DND-41 (cell line): ENCODE measurements at regions not wholly inside any gene's neighbourhood (a gene's known extent, or its start where the extent isn't known, plus 50 kb on each side); places are given as distances from the start of the nearest gene placed in this dataset.
"Not testable (repeated sequence)": the region's sequence is repeated elsewhere in the genome, so short reads cannot be mapped to it uniquely, and the experiment has no call there.

Source experiments
- ATAC-seq: fragments of 200-7000 bp; cut with Tn5 transposase; 3 replicates; pipeline ENCODE4 v1.9.1; 2021; ENCODE audit warnings: low read depth; ENCODE audit not compliant: insufficient read depth
- DNase-seq: peaks from one replicate; pipeline ENCODE4 v3.0.0-alpha.2; 2020
- H2AFZ ChIP-seq: 2 replicates; pipeline ENCODE4 v1.6.0; 2012; ENCODE audit warnings: low read depth, low read length
- H3K27ac ChIP-seq: 2 replicates; pipeline ENCODE4 v1.5.1; 2012; ENCODE audit warnings: low read length, inconsistent platforms
- H3K27me3 ChIP-seq: fragments of 200-600 bp; sonication (generic); 2 replicates; pipeline ENCODE4 v1.6.0; 2012; ENCODE audit warnings: low read length, mild to moderate bottlenecking, inconsistent platforms; ENCODE audit not compliant: insufficient read depth, poor library complexity
- H3K36me3 ChIP-seq: 2 replicates; pipeline ENCODE4 v1.5.1; 2012; ENCODE audit warnings: low read length, inconsistent platforms; ENCODE audit not compliant: insufficient read depth
- H3K4me1 ChIP-seq: 2 replicates; pipeline ENCODE4 v1.5.1; 2012; ENCODE audit warnings: mild to moderate bottlenecking, low read length; ENCODE audit not compliant: insufficient read depth
- H3K4me2 ChIP-seq: 2 replicates; pipeline ENCODE4 v1.6.0; 2012; ENCODE audit warnings: mild to moderate bottlenecking, moderate library complexity, low read length, inconsistent platforms; ENCODE audit not compliant: insufficient read depth
- H3K4me3 ChIP-seq, 2 experiments: fragments of 200-600 bp in 1 of 2; shearing (Covaris generic) in 1 of 2; 2 replicates each; pipeline ENCODE4 v1.5.1; 2012 to 2016; ENCODE audit warnings: inconsistent platforms in 2 of 2, low read length in 2 of 2, mild to moderate bottlenecking in 2 of 2, low read depth in 1 of 2, moderate library complexity in 1 of 2
- H3K79me2 ChIP-seq: 2 replicates; pipeline ENCODE4 v1.6.0; 2012; ENCODE audit warnings: low read length, inconsistent platforms; ENCODE audit not compliant: insufficient read depth
- H3K9ac ChIP-seq: 2 replicates; pipeline ENCODE4 v1.6.0; 2012; ENCODE audit warnings: low read depth, mild to moderate bottlenecking, inconsistent platforms, low read length, moderate library complexity
- H3K9me3 ChIP-seq: 2 replicates; pipeline ENCODE4 v1.5.1; 2012; ENCODE audit warnings: low read length, moderate library complexity, mild to moderate bottlenecking, inconsistent platforms; ENCODE audit not compliant: insufficient read depth, severe bottlenecking
- H4K20me1 ChIP-seq: 2 replicates; pipeline ENCODE4 v1.6.0; 2012; ENCODE audit warnings: low read length; ENCODE audit not compliant: insufficient read depth
- EZH2 ChIP-seq: IDR thresholded peaks from 3 replicates; pipeline ENCODE4 v1.6.1; 2012; ENCODE audit warnings: borderline replicate concordance, low read depth, mild to moderate bottlenecking, moderate library complexity, low read length, inconsistent platforms; ENCODE audit not compliant: severe bottlenecking
- TF ChIP-seq, protein P1 (sequence below): IDR thresholded peaks from 2 replicates; pipeline ENCODE4 v1.5.1; 2012; ENCODE audit warnings: borderline replicate concordance, low read length, moderate library complexity, mild to moderate bottlenecking; ENCODE audit not compliant: poor library complexity, severe bottlenecking; ENCODE audit errors: extremely low read depth

DNA sequence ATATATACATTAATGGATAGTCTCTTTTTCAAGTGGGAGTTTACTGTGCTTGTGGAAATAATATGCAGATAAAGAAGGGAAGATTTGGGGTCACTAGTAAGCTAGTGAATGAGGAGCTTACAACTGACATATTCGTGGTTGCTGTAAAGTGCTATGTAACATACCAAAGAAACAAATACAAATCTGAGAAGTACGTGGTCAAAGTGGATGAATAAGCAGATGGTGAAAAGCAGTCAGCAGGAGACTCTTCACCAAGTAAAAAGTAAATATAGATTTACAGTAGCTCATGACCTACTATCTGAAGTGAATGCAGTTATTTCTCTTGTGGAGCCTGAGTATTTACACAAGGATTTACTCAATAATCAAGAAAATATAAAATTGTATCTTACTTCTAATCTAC, 136.6 kb upstream of the ELAC2 start:
- Histone ChIP-seq H3K9me3 (no peaks in the 10 kb centered on the region), H3K4me3 (no peak overlapping the region), H3K27ac (no peak overlapping the region), H3K4me2 (no peak overlapping the region), H3K27me3 (no peaks in the 10 kb centered on the region), H3K79me2 (no peaks in the 10 kb centered on the region), H3K36me3 (no peaks in the 10 kb centered on the region), H2AFZ (no peak overlapping the region), H3K4me1 (no peaks in the 10 kb centered on the region), H4K20me1 (no peaks in the 10 kb centered on the region), H3K9ac (no peak overlapping the region)
- TF ChIP-seq, protein P1, sequence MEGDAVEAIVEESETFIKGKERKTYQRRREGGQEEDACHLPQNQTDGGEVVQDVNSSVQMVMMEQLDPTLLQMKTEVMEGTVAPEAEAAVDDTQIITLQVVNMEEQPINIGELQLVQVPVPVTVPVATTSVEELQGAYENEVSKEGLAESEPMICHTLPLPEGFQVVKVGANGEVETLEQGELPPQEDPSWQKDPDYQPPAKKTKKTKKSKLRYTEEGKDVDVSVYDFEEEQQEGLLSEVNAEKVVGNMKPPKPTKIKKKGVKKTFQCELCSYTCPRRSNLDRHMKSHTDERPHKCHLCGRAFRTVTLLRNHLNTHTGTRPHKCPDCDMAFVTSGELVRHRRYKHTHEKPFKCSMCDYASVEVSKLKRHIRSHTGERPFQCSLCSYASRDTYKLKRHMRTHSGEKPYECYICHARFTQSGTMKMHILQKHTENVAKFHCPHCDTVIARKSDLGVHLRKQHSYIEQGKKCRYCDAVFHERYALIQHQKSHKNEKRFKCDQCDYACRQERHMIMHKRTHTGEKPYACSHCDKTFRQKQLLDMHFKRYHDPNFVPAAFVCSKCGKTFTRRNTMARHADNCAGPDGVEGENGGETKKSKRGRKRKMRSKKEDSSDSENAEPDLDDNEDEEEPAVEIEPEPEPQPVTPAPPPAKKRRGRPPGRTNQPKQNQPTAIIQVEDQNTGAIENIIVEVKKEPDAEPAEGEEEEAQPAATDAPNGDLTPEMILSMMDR: no peak
- no peak for TF ChIP-seq EZH2
- ATAC-seq: no peak
- DNase-seq: no peak

DNA sequence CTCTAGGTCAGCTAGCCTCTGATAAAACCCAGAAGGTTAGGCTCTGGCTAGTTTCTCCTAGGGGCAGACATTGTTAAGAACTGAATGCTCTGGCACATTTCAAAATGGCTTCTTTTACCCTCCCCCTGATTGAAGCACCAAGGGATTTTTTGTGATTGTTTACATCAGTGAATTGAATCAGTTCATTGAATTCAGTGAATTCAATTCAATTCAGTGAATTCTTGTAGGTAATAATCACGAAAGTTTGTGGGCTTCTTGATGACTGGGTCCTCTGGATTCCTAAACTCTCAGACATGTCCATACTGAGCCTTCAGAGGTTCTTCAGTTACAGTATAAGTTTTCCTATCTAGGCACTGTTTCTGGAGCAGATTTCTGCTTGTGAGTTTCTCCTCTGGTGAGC, 135.2 kb upstream of the ELAC2 start:
- no peaks in the 10 kb centered on the region for H3K9me3 ChIP-seq
- H3K4me2 ChIP-seq: no peak overlapping the region
- DNase-seq (no peak), ATAC-seq (no peak)
- no peaks in the 10 kb centered on the region for H3K36me3 ChIP-seq
- no peaks in the 10 kb centered on the region for H3K4me1 ChIP-seq
- no peaks in the 10 kb centered on the region for H3K27me3 ChIP-seq
- no peak overlapping the region for H3K27ac ChIP-seq
- H3K9ac ChIP-seq: no peak overlapping the region
- no peak overlapping the region for H3K4me3 ChIP-seq
- H2AFZ ChIP-seq: no peak overlapping the region
- no peaks in the 10 kb centered on the region for H3K79me2 ChIP-seq
- no peaks in the 10 kb centered on the region for H4K20me1 ChIP-seq
- no peak for TF ChIP-seq EZH2
- TF ChIP-seq, protein P1: no peak

- ATAC-seq: no peak
- H3K4me2 ChIP-seq: no peak overlapping the region
Measured at GRCh38 chr17:13152501-13152900, 134.7 kb upstream of the ELAC2 start.

DNA sequence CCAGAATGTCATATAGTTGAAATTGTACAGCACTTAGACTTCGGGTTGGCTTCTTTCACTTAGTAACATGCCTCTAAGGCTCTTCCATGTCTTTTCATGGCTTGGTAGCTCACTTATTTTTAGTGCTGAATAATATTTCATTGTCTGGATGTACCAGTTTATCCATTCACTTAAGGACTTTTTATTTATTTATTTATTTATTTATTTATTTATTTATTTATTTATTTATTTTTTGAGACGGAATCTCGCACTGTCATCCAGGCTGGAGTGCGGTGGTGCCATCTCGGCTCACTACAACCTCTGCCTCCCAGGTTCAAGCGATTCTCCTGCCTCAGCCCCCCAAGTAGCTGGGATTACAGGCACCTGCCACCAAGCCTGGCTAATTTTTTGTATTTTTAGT, 132.9 kb upstream of the ELAC2 start:
- H3K9me3 ChIP-seq, H3K27ac ChIP-seq, H3K36me3 ChIP-seq, H3K4me3 ChIP-seq, H4K20me1 ChIP-seq, H3K27me3 ChIP-seq, H3K4me2 ChIP-seq, DNase-seq, H2AFZ ChIP-seq, H3K9ac ChIP-seq, ATAC-seq, H3K79me2 ChIP-seq, H3K4me1 ChIP-seq: not testable (repeated sequence)

More at GRCh38 chr17:13152501-13152900, 134.7 kb upstream of the ELAC2 start:
- Histone ChIP-seq H3K79me2 (no peaks in the 10 kb centered on the region), H3K27ac (no peak overlapping the region), H3K4me1 (no peaks in the 10 kb centered on the region), H4K20me1 (no peaks in the 10 kb centered on the region), H2AFZ (no peak overlapping the region), H3K27me3 (no peaks in the 10 kb centered on the region), H3K9me3 (no peaks in the 10 kb centered on the region), H3K4me3 (no peak overlapping the region), H3K36me3 (no peaks in the 10 kb centered on the region), H3K9ac (no peak overlapping the region)
- TF ChIP-seq, protein P1: no peak
- TF ChIP-seq EZH2: no peak
- DNase-seq: no peak
